Fibroblast of skin of right quadriceps (primary cell): ENCODE measurements at regions not wholly inside any gene's neighbourhood (a gene's known extent, or its start where the extent isn't known, plus 50 kb on each side); places are given as distances from the start of the nearest gene placed in this dataset.
"Not testable (repeated sequence)": the region's sequence is repeated elsewhere in the genome, so short reads cannot be mapped to it uniquely, and the experiment has no call there.

ENCODE experiments used
- DNase-seq: peaks from one replicate; pipeline ENCODE4 v3.0.0-alpha.2; 2013

- DNase-seq: no peak
Measured at GRCh38 chr2:83516503-83516902, 942.6 kb downstream of the SUCLG1 start.

GRCh38 chr2:83487451-83487850, 971.6 kb downstream of the SUCLG1 start:
- no peak for DNase-seq

GRCh38 chr2:83481436-83481835, 977.6 kb downstream of the SUCLG1 start:
- peak; percentile 19 for DNase-seq

- no peak for DNase-seq
Measured at GRCh38 chr2:83478037-83478436, 981.0 kb downstream of the SUCLG1 start.

DNA sequence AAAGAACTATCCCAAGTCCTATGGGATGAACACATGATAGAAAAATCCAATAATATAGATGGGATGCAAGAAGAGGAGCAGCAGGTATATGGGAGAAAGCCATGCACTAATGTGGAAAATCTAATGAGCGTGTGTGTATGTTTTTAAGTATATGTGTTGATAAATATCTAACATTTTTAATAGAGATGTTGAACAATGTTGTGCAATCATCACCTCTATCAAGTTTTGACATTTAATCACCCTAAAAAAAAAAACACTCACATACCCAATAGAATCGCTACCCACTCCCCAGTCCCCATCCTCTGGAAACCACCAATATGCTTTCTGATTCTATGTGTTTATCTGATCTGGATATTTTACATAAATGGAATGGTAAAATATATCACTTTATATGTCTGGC, 983.7 kb downstream of the SUCLG1 start:
- no peak for DNase-seq

DNA sequence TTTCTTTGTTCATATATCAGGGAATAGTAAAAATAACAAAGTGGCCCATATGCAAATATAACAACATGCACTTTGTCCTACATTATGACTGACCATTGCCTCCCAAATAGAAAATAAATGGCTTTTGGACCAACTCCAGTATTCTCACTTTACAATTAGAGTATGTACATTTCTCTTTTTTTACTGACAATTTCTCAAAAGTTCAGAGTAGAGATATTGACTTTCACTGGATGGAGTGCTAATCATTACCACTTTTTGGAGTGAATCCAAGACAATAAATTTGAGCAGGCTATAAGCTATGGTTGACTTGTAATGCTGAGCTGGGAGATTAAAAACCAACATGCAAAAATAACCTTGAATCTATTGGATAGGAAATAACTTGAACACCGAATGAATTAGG, 987.4 kb downstream of the SUCLG1 start:
- peak; percentile 6 for DNase-seq

DNA sequence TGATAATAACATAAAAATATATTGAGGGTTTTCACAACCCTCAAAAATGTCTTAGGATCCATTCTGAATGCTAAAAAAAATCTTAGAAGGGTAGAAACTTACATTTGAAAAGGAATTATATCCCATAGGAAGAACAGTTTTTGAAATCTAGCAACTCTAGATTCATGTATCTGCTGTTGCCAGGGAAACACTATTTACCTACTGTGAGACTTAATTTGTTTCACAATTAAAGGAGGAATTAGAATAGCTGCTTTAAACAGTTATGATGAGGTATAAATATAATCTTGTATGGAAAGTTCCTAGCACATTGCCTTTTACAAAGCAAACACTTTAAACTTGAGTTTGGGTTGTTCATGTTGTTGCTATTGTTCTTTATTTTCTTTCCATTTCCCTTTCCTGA, 988.2 kb downstream of the SUCLG1 start:
- DNase-seq: no peak

DNA sequence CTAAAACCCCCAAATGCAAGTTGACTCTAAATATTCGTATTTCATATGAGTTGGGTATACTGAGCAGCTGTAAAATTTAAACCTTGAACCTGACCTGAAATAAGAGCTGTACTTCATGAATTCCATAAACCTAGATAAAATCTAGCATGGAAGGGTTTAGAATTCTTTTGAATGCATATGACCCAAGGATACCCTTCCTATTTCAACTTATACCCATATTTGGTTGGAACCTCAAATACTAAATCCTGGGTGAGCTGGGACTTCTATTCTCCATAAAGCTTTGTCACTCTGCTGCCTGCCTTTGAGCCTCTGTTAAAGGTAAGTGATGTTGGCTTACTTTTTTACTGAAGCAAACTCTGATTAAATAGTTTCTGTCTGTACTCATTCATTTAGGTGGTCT, 994.6 kb downstream of the SUCLG1 start:
- DNase-seq: no peak

- no peak for DNase-seq
Measured at GRCh38 chr2:83462881-83463280, 996.2 kb downstream of the SUCLG1 start.

DNA sequence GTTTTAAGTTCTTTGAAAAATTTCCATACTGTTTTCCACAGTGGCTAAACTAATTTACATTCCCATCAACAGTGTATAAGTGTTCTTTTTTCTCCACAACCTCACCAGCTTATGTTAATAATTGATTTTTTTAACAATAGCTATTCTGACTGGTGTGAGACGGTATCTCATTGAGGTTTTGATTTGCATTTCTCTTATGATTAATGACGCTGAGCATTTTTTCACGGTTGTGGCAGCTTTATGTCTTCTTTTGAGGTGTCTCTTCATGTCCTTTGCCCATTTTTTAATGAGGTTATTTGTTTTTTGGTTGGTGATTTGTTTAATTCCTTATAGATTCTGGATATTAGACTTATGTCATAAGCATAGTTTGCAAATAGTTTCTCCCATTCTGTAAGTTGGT, 997.9 kb downstream of the SUCLG1 start:
- DNase-seq: no peak

GRCh38 chr2:83459456-83459855, 999.6 kb downstream of the SUCLG1 start:
- peak; percentile 17 for DNase-seq

DNA sequence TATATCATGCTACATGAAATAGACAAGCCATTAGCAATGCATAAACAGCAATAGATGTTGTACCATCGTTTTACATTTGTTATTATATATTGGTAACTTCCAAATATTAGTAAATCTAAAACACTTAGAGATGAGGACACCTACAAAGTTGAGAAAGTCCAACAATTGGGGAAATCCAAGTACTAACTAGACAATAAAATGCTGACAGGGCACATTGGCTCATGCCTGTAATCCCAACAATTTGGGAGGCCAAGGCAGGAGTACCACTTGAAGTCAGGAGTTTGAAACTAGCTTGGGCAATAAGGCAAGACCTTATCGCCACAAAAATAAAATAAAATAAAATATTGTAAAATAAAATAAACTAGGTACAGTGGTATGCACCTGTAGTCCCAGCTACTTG, 1023.1 kb downstream of the SUCLG1 start:
- DNase-seq: no peak

- DNase-seq: no peak
Measured at GRCh38 chr2:83420993-83421392, 1038.1 kb downstream of the SUCLG1 start.

DNA sequence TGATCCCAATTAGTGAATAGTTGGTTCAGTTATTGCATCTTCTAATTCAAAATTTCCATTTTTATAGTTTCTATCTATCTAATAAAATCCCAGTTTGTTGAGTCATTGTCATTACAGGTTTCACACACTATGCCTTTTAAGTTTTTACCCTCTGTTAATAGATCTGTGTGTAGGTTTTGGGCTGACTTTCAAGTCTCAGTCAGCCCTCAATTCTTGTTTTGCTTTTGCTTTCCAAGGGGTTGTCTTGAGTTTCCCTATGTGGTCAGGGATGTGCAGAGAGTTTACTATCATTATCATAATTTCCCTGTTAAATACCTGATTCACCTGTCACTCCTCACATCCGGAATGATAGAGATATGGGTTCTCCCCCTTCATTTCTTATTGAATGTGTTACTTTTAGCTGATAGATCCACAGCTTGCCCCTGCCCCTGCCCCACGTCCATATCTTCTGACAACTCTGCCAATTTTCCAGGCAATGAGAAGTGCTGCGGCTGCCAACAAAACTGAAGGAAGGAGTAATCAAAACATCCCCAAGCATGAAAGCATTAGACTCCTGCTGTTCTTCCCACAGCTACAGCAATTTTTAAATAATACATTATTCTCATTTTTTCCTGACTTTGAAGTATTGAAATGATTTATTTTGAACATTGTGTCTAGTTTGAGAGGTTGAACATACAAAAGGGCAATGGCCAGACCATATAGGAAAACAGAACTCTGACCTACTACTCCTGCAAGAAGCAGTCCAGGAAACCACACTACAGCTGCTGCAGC, 1064.8 kb downstream of the SUCLG1 start:
- no peak for DNase-seq

GRCh38 chr2:83388804-83389203, 1070.3 kb downstream of the SUCLG1 start:
- DNase-seq: no peak

GRCh38 chr2:83386549-83386948, 1072.5 kb downstream of the SUCLG1 start:
- DNase-seq: peak; percentile 81

- DNase-seq: peak; percentile 33
Measured at GRCh38 chr2:83378921-83379320, 1080.2 kb downstream of the SUCLG1 start.

DNA sequence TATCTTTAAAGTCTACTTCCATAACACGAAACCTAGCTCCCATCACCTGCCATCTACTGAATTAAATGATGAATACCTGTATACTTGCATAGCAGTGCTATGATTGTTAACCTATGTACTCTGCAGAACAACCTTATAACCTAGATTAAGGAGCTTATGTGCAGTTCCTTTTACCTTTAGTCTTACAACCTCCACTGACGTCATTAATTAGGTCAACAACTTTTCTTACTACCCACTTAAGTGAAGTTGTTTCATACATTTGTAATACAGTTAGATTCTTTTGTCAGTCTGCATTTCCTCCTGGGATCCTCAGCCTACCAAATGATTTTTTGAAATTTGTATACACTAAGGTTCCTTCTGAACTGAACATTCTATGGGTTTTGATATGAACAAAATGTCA, 1082.3 kb downstream of the SUCLG1 start:
- no peak for DNase-seq

DNA sequence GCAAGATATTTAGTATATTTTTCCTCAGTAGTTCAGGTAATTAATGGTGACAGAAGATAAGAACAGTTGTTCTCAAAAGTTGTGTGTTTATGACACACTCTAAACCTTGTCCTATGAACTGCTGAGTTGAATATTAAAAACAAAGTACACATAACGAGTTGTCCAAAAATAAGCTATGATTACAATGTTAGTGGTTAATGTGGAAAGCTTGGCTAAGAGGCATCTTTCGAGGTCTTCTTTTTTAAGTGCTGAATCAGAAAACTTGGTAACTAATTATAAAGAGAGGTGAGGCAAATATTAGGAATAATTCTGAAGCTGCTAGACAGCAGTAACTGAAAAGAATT, 1088.7 kb downstream of the SUCLG1 start:
- no peak for DNase-seq

- no peak for DNase-seq
Measured at GRCh38 chr2:83369601-83370418, 1089.3 kb downstream of the SUCLG1 start.

DNA sequence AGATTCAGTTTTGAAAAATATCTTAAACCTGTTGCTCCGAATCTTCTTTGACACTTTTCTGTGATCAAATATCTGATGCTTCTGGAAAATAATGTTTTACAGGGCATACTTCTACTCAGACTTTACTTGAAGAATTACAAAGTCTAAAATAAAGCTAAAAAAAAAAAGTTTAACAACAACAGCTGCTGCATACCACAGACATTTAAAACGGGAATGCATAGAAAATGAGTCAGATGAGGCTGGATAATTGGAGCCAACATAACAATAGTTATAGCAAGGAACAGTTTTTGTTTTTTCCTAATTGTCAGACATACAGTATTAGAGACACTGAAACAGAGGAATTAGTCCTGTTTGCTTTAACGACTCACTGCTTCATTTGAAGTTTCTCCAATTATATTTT, 1090.2 kb downstream of the SUCLG1 start:
- peak; percentile 82 for DNase-seq

GRCh38 chr2:83368461-83368860, 1090.6 kb downstream of the SUCLG1 start:
- DNase-seq: no peak

DNA sequence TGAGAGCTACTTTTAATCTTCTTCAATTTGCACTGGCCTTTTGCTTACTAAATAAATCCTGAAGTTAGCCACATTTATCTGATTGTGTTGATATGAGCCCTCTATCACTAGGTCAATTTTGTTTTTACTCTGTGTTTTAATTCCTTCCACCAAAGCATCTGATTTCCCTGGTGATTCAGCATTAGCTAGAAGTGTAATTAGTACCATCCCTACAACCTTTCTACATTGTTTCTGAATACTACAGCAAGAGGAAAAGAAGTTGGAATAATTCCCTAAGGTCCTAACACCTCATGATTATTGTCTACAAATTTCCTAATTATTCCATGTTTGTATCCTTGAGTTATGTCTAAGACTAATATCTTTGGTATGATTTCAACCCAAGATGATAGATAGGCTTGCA, 1093.6 kb downstream of the SUCLG1 start:
- peak; percentile 75 for DNase-seq

DNA sequence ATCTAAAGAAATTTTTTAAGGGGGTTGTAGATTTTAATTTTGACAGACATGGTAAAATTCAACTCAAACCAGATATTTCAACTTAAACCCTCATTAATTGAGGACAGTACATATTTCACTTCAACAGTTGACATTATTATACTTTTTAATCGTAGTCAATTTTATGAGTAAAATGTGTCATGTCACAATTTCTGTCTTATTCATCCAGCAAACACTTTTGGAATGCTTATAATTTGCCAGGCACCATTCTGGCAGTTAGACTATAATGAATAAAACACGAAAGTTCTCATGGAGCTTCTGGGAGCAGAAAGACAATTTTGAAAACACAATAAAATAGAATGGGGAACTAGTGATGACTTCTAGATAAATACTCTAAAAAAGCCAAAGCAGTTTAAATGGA, 1094.8 kb downstream of the SUCLG1 start:
- peak; percentile 90 for DNase-seq

DNA sequence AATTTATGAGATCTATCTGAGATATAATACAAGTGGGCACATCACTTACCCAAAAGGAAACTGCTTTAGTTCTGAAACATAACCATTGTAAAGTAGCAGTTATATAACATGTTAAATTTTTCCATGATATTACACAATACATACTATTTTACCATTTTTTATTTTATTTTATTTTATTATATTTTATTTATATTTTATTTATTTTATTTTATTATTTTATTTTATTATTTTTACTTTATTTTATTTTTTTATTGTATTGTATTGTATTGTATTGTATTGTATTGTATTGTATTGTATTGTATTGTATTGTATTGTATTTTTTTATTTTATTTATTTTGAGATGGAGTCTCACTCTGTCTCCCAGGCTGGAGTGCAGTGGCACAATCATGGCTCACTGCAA, 1095.9 kb downstream of the SUCLG1 start:
- DNase-seq: not testable (repeated sequence)
